ENCODE measurements at regions not wholly inside any gene's neighbourhood (a gene's known extent, or its start where the extent isn't known, plus 50 kb on each side); places are given as distances from the start of the nearest gene placed in this dataset.
"Not testable (repeated sequence)": the region's sequence is repeated elsewhere in the genome, so short reads cannot be mapped to it uniquely, and the experiment has no call there.

DNA sequence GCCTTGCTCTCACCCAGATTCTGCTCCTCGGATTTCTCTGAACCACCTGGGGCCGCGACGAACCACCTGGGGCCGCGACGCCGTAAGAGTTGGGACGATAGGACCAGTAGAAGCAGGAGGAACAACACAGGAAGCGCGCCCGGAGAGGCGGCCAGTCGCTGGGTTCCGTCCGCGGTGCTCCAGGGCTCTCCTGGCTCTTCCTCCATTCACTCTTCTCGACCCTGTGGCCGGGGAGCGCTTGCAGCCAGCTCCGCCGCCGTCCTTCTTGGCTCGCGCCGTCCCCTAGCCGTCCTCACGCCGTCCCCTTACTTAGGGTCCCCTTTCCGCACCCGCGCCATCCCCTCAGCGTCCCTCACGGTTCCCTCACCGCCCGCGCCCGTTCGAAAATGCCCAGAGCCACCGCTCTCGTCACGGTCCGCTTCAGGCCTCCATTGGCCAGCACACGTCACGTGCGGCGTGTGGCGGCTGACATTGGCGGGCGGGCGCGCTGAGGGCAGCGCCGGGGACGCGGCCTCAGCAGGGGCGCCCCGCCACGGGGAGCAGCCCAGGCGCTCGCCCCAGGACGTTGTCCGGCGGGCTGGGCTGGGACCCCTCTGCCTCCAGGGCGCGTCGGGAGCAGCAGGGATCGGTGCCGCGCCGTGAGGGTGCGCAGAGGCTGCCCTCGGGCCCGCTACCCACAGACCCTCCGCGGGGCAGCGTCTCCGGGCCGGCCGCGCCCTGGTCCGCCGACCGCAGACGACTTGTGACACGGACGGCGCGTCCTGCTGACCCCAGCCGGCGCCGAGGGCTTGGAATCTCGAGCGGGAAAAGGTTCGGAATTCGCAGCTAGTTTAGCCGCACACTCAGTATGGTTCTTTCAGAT, 53.7 kb upstream of the PTPDC1 start:
- no peak for FAIRE-seq
- intact Hi-C loops (cut with DNase I) = no loop called here
- DNase-seq = peak; percentile 89 to 96 (median 94)

DNA sequence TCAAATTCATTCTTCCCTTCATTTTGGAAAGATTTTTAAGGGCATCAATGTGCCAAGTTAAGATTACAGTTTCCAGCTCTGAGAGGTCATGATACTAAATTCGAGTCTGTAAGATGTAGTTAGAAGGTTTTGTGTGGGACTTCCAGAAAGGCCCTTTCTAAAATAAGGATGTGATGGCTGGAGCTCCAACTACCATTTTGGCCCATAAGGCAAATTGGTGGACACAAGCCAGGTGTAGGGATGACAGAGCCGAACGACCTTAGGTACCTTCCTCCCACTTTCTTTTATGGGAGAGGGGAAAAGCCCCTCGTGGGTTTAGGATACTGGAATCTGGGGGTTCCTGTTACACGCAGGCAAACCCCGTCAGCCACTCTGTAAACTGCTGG, 54.3 kb upstream of the PTPDC1 start:
- Histone ChIP-seq H3K4me1 (ENCODE audit: control insufficient read depth in 2 of 3, insufficient read depth in 2 of 3, low read depth in 1 of 3, low read length in 3 of 3) (peaks cover 0 to 11% (median 4%) of the 10 kb centered on the region in 3 donors), H3K27me3 (ENCODE audit: control insufficient read depth, insufficient read depth, low read length) (no peaks in the 10 kb centered on the region), H3K27ac (ENCODE audit: low read depth in 2 of 2, low read length in 2 of 2) (peak overlapping the region; percentile 71 to 79), H3K9me3 (ENCODE audit: control insufficient read depth in 2 of 3, insufficient read depth in 1 of 3, low read length in 3 of 3) (no peaks in the 10 kb centered on the region), H3K4me3 (ENCODE audit: low read length in 3 of 3) (peak overlapping the region; percentile 87 to 91 (median 88)), H3K36me3 (ENCODE audit: control insufficient read depth in 2 of 3, insufficient read depth in 3 of 3, low read length in 3 of 3) (no peaks in the 10 kb centered on the region), H3K9ac (ENCODE audit: low read length in 3 of 3) (peak overlapping the region; percentile 63 to 77 (median 71))
- intact Hi-C loops (cut with DNase I) = no loop called here
- FAIRE-seq = no peak
- TF ChIP-seq, protein P1, sequence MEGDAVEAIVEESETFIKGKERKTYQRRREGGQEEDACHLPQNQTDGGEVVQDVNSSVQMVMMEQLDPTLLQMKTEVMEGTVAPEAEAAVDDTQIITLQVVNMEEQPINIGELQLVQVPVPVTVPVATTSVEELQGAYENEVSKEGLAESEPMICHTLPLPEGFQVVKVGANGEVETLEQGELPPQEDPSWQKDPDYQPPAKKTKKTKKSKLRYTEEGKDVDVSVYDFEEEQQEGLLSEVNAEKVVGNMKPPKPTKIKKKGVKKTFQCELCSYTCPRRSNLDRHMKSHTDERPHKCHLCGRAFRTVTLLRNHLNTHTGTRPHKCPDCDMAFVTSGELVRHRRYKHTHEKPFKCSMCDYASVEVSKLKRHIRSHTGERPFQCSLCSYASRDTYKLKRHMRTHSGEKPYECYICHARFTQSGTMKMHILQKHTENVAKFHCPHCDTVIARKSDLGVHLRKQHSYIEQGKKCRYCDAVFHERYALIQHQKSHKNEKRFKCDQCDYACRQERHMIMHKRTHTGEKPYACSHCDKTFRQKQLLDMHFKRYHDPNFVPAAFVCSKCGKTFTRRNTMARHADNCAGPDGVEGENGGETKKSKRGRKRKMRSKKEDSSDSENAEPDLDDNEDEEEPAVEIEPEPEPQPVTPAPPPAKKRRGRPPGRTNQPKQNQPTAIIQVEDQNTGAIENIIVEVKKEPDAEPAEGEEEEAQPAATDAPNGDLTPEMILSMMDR (IDR thresholded peaks at IDR 0.05; ENCODE audit: borderline replicate concordance, extremely low read depth, insufficient read depth) = no peak
- no peak for DNase-seq

More for the DNA sequence above, 53.7 kb upstream of the PTPDC1 start:
- H3K9me3 ChIP-seq (ENCODE audit: control insufficient read depth in 2 of 3, insufficient read depth in 1 of 3, low read length in 3 of 3) = no peaks in the 10 kb centered on the region
- no peaks in the 10 kb centered on the region for H3K27me3 ChIP-seq (ENCODE audit: control insufficient read depth, insufficient read depth, low read length)
- H3K4me3 ChIP-seq (ENCODE audit: low read length in 3 of 3) = peak overlapping the region; percentile 87 to 91 (median 88)
- TF ChIP-seq, protein P1 (IDR thresholded peaks at IDR 0.05; ENCODE audit: borderline replicate concordance, extremely low read depth, insufficient read depth) = no peak
- H3K4me1 ChIP-seq (ENCODE audit: control insufficient read depth in 2 of 3, insufficient read depth in 2 of 3, low read depth in 1 of 3, low read length in 3 of 3) = peaks cover 0 to 11% (median 4%) of the 10 kb centered on the region in 3 donors
- peak overlapping the region; percentile 71 to 79 for H3K27ac ChIP-seq (ENCODE audit: low read depth in 2 of 2, low read length in 2 of 2)
- peak overlapping the region; percentile 63 to 77 (median 73) for H3K9ac ChIP-seq (ENCODE audit: low read length in 3 of 3)
- no peaks in the 10 kb centered on the region for H3K36me3 ChIP-seq (ENCODE audit: control insufficient read depth in 2 of 3, insufficient read depth in 3 of 3, low read length in 3 of 3)

DNA sequence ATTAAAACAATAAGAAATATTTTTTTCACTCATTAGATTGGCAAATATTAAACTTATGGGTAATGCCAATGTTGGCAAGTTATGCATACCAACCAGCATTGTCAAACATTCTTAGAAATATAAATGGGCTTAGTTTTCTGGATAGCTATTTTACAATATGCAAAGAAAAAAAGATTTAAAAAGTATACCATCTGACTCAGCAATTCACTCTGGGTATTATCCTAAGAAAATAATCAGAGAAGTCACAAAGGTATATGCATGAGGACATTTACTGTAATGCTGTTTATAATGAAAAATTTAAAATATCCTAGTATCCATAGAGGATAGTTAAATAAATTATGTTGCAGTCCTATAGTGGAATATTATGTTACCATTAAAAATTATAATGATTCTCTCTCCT, 57.4 kb upstream of the PTPDC1 start:
- Histone ChIP-seq H3K4me3 (ENCODE audit: low read length in 3 of 3) (no peak overlapping the region), H3K27ac (ENCODE audit: low read depth in 2 of 2, low read length in 2 of 2) (no peak overlapping the region), H3K36me3 (ENCODE audit: control insufficient read depth in 2 of 3, insufficient read depth in 3 of 3, low read length in 3 of 3) (no peaks in the 10 kb centered on the region), H3K4me1 (ENCODE audit: control insufficient read depth in 2 of 3, insufficient read depth in 2 of 3, low read depth in 1 of 3, low read length in 3 of 3) (peaks cover 0 to 11% (median 4%) of the 10 kb centered on the region in 3 donors), H3K27me3 (ENCODE audit: control insufficient read depth, insufficient read depth, low read length) (no peaks in the 10 kb centered on the region), H3K9me3 (ENCODE audit: control insufficient read depth in 2 of 3, insufficient read depth in 1 of 3, low read length in 3 of 3) (no peaks in the 10 kb centered on the region), H3K9ac (ENCODE audit: low read length in 3 of 3) (no peak overlapping the region)
- intact Hi-C loops (cut with DNase I) = no loop called here
- TF ChIP-seq, protein P1 (IDR thresholded peaks at IDR 0.05; ENCODE audit: borderline replicate concordance, extremely low read depth, insufficient read depth) = no peak
- FAIRE-seq = no peak
- DNase-seq = no peak

DNA sequence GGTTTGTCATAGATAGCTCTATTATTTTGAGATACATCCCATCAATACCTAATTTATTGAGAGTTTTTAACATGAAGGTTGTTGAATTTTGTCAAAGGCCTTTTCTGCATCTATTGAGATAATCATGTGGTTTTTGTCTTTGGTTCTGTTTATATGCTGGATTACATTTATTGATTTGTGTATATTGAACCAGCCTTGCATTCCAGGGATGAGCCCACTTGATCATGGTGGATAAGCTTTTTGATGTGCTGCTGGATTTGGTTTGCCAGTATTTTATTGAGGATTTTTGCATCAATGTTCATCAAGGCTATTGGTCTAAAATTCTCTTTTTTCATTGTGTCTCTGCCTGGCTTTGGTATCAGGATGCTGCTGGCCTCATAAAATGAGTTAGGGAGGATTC, 61.8 kb upstream of the PTPDC1 start:
- H3K36me3 ChIP-seq (ENCODE audit: control insufficient read depth in 2 of 3, insufficient read depth in 3 of 3, low read length in 3 of 3); H3K27ac ChIP-seq (ENCODE audit: low read depth in 2 of 2, low read length in 2 of 2); H3K4me3 ChIP-seq (ENCODE audit: low read length in 3 of 3); DNase-seq; H3K4me1 ChIP-seq (ENCODE audit: control insufficient read depth in 2 of 3, insufficient read depth in 2 of 3, low read depth in 1 of 3, low read length in 3 of 3); H3K9me3 ChIP-seq (ENCODE audit: control insufficient read depth in 2 of 3, insufficient read depth in 1 of 3, low read length in 3 of 3); FAIRE-seq; H3K9ac ChIP-seq (ENCODE audit: low read length in 3 of 3); H3K27me3 ChIP-seq (ENCODE audit: control insufficient read depth, insufficient read depth, low read length); intact Hi-C loops (cut with DNase I): not testable (repeated sequence)

DNA sequence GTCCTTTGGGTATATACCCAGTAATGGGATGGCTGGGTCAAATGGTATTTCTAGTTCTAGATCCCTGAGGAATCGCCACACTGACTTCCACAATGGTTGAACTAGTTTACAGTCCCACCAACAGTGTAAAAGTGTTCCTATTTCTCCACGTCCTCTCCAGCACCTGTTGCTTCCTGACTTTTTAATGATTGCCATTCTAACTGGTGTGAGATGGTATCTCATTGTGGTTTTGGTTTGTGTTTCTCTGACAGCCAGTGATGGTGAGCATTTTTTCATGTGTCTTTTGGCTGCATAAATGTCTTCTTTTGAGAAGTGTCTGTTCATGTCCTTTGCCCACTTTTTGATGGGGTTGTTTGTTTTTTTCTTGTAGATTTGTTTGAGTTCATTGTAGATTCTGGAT, 63.4 kb upstream of the PTPDC1 start:
- H3K9ac ChIP-seq (ENCODE audit: low read length in 3 of 3); DNase-seq; H3K36me3 ChIP-seq (ENCODE audit: control insufficient read depth in 2 of 3, insufficient read depth in 3 of 3, low read length in 3 of 3); FAIRE-seq; H3K9me3 ChIP-seq (ENCODE audit: control insufficient read depth in 2 of 3, insufficient read depth in 1 of 3, low read length in 3 of 3); H3K27ac ChIP-seq (ENCODE audit: low read depth in 2 of 2, low read length in 2 of 2); H3K4me1 ChIP-seq (ENCODE audit: control insufficient read depth in 2 of 3, insufficient read depth in 2 of 3, low read depth in 1 of 3, low read length in 3 of 3); H3K27me3 ChIP-seq (ENCODE audit: control insufficient read depth, insufficient read depth, low read length); H3K4me3 ChIP-seq (ENCODE audit: low read length in 3 of 3); intact Hi-C loops (cut with DNase I): not testable (repeated sequence)
